ENCODE measurements at regions not wholly inside any gene's neighbourhood (a gene's known extent, or its start where the extent isn't known, plus 50 kb on each side); places are given as distances from the start of the nearest gene placed in this dataset.

GRCh38 chr13:109680288-109680687 lies 106.1 kb downstream of the IRS2 start:
- H3K27me3 Mint-ChIP-seq (ENCODE audit: unreplicated experiment): peaks cover 20% of the 10 kb centered on the region
- no peaks in the 10 kb centered on the region for H3K36me3 Mint-ChIP-seq (ENCODE audit: unreplicated experiment)
- H3K4me3 Mint-ChIP-seq (ENCODE audit: unreplicated experiment): no peak overlapping the region
- no peak for TF ChIP-seq CTCF (IDR thresholded peaks at IDR 0.05)
- H3K9me3 Mint-ChIP-seq (ENCODE audit: unreplicated experiment): peaks cover 3% of the 10 kb centered on the region
- no peak overlapping the region for H3K27ac Mint-ChIP-seq (ENCODE audit: unreplicated experiment)
- peaks cover 10% of the 10 kb centered on the region for H3K4me1 Mint-ChIP-seq (ENCODE audit: unreplicated experiment)
- no peak for DNase-seq (ENCODE audit: extremely low spot score, unreplicated experiment)

- no peaks in the 10 kb centered on the region for H3K36me3 Mint-ChIP-seq (ENCODE audit: unreplicated experiment)
- H3K27ac Mint-ChIP-seq (ENCODE audit: unreplicated experiment): no peak overlapping the region
- no peak overlapping the region for H3K4me3 Mint-ChIP-seq (ENCODE audit: unreplicated experiment)
- no peak for DNase-seq (ENCODE audit: extremely low spot score, unreplicated experiment)
- no peak for TF ChIP-seq CTCF (IDR thresholded peaks at IDR 0.05)
- H3K4me1 Mint-ChIP-seq (ENCODE audit: unreplicated experiment): peaks cover 8% of the 10 kb centered on the region
- H3K9me3 Mint-ChIP-seq (ENCODE audit: unreplicated experiment): peaks cover 3% of the 10 kb centered on the region
- H3K27me3 Mint-ChIP-seq (ENCODE audit: unreplicated experiment): peaks cover 14% of the 10 kb centered on the region
Measured at GRCh38 chr13:109678459-109678858, 107.9 kb downstream of the IRS2 start.

GRCh38 chr13:109677206-109677605 lies 109.2 kb downstream of the IRS2 start:
- peaks cover 3% of the 10 kb centered on the region for H3K9me3 Mint-ChIP-seq (ENCODE audit: unreplicated experiment)
- H3K4me3 Mint-ChIP-seq (ENCODE audit: unreplicated experiment): no peak overlapping the region
- H3K27ac Mint-ChIP-seq (ENCODE audit: unreplicated experiment): no peak overlapping the region
- peaks cover 14% of the 10 kb centered on the region for H3K4me1 Mint-ChIP-seq (ENCODE audit: unreplicated experiment)
- no peak for DNase-seq (ENCODE audit: extremely low spot score, unreplicated experiment)
- peaks cover 4% of the 10 kb centered on the region for H3K27me3 Mint-ChIP-seq (ENCODE audit: unreplicated experiment)
- no peak for TF ChIP-seq CTCF (IDR thresholded peaks at IDR 0.05)
- H3K36me3 Mint-ChIP-seq (ENCODE audit: unreplicated experiment): no peaks in the 10 kb centered on the region

- no peak for DNase-seq (ENCODE audit: extremely low spot score, unreplicated experiment)
- Mint-ChIP-seq H3K4me3 (ENCODE audit: unreplicated experiment) (no peak overlapping the region), H3K9me3 (ENCODE audit: unreplicated experiment) (peaks cover 3% of the 10 kb centered on the region), H3K4me1 (ENCODE audit: unreplicated experiment) (peaks cover 14% of the 10 kb centered on the region), H3K27ac (ENCODE audit: unreplicated experiment) (peak overlapping the region; percentile 6), H3K27me3 (ENCODE audit: unreplicated experiment) (no peaks in the 10 kb centered on the region), H3K36me3 (ENCODE audit: unreplicated experiment) (no peaks in the 10 kb centered on the region)
- no peak for TF ChIP-seq CTCF (IDR thresholded peaks at IDR 0.05)
Measured at GRCh38 chr13:109673477-109673876, 112.9 kb downstream of the IRS2 start.

GRCh38 chr13:109672545-109672944 lies 113.8 kb downstream of the IRS2 start:
- no peak overlapping the region for H3K27ac Mint-ChIP-seq (ENCODE audit: unreplicated experiment)
- no peaks in the 10 kb centered on the region for H3K27me3 Mint-ChIP-seq (ENCODE audit: unreplicated experiment)
- DNase-seq (ENCODE audit: extremely low spot score, unreplicated experiment): no peak
- no peaks in the 10 kb centered on the region for H3K36me3 Mint-ChIP-seq (ENCODE audit: unreplicated experiment)
- TF ChIP-seq CTCF (IDR thresholded peaks at IDR 0.05): no peak
- H3K9me3 Mint-ChIP-seq (ENCODE audit: unreplicated experiment): no peaks in the 10 kb centered on the region
- no peak overlapping the region for H3K4me3 Mint-ChIP-seq (ENCODE audit: unreplicated experiment)
- H3K4me1 Mint-ChIP-seq (ENCODE audit: unreplicated experiment): peaks cover 14% of the 10 kb centered on the region
